Mucosa of descending colon (tissue), 3 donors: ENCODE measurements at regions not wholly inside any gene's neighbourhood (a gene's known extent, or its start where the extent isn't known, plus 50 kb on each side); places are given as distances from the start of the nearest gene placed in this dataset.

ENCODE experiments used
- ATAC-seq: fragments of 200-7000 bp; cut with Tn5 transposase; one replicate; pipeline ENCODE4 v1.9.1; 2020; ENCODE audit warnings: mild to moderate bottlenecking, moderate library complexity
- DNase-seq, 3 donors: peaks; one replicate each; pipeline ENCODE4 v3.0.0-alpha.2; 2020
- H3K36me3 ChIP-seq: fragments of 200-600 bp; one replicate; pipeline ENCODE4 v1.8.0; 2021; ENCODE audit warnings: low read depth, mild to moderate bottlenecking
- H3K4me1 ChIP-seq: fragments of 200-600 bp; one replicate; pipeline ENCODE4 v1.8.0; 2021; ENCODE audit warnings: low read depth, mild to moderate bottlenecking
- H3K4me3 ChIP-seq: fragments of 200-600 bp; one replicate; pipeline ENCODE4 v1.8.0; 2021; ENCODE audit warnings: mild to moderate bottlenecking
- H3K9me3 ChIP-seq: fragments of 200-600 bp; one replicate; pipeline ENCODE4 v1.8.0; 2021; ENCODE audit warnings: mild to moderate bottlenecking
- intact Hi-C, 2 donors: fragments of 100-400 bp; cut with DNase I in 1 of 2; cut with micrococcal nuclease in 1 of 2; formaldehyde crosslinking; loops; one replicate each; pipeline versions ENCODE4 v1.11.0 to v1.11.1; 2022; cut with DNase I, micrococcal nuclease
- TF ChIP-seq, protein P1 (sequence below): fragments of 200-600 bp; IDR thresholded peaks from one replicate; pipeline ENCODE4 v1.8.0; 2022; ENCODE audit warnings: antibody characterized with exemption, mild to moderate bottlenecking
- donor health status: DM: no; HTN: no; CAD: no; lungs with moderate emphysema.
- donor health status: DM: no; HTN: no; CAD: no.
- donor health status: DM: no; HTN: yes; CAD: no.

DNA sequence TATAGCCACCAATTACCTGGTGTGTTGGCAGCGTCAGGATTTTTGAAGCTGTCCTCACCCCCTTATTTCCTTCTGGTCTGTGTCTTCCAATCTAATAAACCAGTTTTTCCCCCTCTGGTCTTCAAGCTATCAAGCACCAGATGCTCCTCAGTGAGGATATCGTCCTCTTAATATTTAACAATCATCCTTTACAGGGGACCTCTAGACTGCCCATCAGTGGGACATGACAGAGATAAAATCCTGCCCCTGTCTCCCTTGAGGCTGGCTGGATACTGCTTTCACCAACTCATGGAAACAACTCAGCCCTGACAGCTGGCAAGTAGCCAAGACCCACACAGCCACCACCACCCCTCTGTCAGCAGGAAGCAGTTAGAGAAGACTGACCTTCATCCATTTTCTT is 421.0 kb upstream of the API5 start:
- H3K9me3 ChIP-seq: no peaks in the 10 kb centered on the region
- H3K36me3 ChIP-seq: no peaks in the 10 kb centered on the region
- intact Hi-C loops: no loop called here
- no peak overlapping the region for H3K4me3 ChIP-seq
- DNase-seq (no peak), ATAC-seq (no peak)
- no peaks in the 10 kb centered on the region for H3K4me1 ChIP-seq
- TF ChIP-seq, protein P1, sequence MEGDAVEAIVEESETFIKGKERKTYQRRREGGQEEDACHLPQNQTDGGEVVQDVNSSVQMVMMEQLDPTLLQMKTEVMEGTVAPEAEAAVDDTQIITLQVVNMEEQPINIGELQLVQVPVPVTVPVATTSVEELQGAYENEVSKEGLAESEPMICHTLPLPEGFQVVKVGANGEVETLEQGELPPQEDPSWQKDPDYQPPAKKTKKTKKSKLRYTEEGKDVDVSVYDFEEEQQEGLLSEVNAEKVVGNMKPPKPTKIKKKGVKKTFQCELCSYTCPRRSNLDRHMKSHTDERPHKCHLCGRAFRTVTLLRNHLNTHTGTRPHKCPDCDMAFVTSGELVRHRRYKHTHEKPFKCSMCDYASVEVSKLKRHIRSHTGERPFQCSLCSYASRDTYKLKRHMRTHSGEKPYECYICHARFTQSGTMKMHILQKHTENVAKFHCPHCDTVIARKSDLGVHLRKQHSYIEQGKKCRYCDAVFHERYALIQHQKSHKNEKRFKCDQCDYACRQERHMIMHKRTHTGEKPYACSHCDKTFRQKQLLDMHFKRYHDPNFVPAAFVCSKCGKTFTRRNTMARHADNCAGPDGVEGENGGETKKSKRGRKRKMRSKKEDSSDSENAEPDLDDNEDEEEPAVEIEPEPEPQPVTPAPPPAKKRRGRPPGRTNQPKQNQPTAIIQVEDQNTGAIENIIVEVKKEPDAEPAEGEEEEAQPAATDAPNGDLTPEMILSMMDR: no peak

DNA sequence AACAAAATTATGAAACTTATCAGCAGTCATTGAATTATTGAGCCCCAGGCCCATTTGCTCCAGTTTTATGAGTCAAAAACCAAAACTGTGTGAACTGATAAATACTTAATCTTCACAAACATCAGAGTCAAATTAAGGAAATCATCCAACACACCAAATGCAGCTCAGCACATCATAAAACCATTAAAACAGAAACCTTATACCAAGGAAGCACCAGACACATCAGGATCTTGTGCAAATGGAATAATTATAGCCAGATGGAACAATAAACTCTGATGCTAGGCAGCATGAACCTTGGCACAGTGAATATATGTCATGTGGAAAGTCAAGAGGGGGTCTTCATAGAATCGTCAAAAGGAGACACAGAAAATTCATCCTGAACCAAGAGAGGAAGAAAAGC is 410.7 kb upstream of the API5 start:
- no peaks in the 10 kb centered on the region for H3K9me3 ChIP-seq
- no peaks in the 10 kb centered on the region for H3K4me1 ChIP-seq
- TF ChIP-seq, protein P1: no peak
- ATAC-seq: no peak
- H3K36me3 ChIP-seq: no peaks in the 10 kb centered on the region
- no peak overlapping the region for H3K4me3 ChIP-seq
- intact Hi-C loops: no loop called here
- DNase-seq: no peak

DNA sequence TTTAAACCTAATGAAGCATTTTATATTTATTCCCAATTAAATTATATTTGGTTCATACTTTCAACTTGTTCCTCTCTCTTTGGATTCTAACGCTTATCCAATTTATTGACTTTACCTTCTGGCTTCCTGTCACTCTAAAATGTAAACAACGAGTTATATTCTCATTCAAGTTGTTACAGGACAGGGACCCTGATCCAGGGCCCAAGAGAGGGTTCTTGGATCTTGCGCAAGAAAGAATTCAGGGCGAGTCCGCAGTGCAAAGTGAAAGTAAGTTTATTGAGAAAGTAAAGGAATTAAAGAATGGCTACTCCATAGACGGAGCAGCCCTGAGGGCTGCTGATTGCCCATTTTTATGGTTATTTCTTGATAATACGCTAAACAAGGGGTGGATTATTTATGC is 405.6 kb upstream of the API5 start:
- intact Hi-C loops: no loop called here
- TF ChIP-seq, protein P1: no peak
- H3K4me1 ChIP-seq: no peaks in the 10 kb centered on the region
- no peak overlapping the region for H3K4me3 ChIP-seq
- H3K9me3 ChIP-seq: no peaks in the 10 kb centered on the region
- no peaks in the 10 kb centered on the region for H3K36me3 ChIP-seq
- DNase-seq: no peak
- ATAC-seq: no peak

DNA sequence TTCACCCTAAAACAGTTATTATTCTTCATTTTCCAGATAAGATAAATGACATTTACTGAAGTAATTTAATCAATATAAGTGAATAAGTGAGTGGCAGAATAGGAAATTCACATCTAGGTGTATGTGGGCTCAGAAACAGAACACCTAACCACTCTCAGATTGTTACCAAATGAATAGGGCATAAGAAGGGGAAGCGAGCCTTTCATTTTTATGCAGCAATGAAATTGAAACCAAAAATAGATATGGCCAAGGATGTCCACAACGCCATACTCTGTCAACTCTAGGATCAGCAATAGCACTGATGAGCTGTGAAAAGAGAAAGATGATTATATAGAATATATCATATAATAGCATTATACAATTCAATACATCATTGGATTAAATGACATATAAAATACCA is 398.1 kb upstream of the API5 start:
- ATAC-seq (no peak), DNase-seq (no peak)
- Histone ChIP-seq H3K36me3 (no peaks in the 10 kb centered on the region), H3K9me3 (no peaks in the 10 kb centered on the region), H3K4me1 (no peaks in the 10 kb centered on the region), H3K4me3 (no peak overlapping the region)
- intact Hi-C loops: no loop called here
- TF ChIP-seq, protein P1: no peak

DNA sequence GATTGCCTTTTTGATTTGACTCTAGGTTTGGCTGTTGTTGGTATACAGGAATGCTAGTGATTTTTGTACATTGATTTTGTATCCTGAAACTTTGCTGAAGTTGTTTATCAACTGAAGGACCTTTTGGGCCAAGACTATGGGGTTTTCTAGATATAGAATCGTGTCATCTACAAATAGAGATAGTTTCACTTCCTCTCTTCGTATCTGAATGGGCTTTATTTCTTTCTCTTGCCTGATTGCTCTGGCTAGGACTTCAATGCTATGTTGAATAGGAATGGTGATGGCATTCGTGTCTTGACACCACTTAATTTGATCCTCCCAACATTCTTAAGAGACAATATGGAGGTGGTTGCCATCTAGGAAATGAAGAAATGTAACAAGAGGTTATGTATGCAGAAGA is 388.1 kb upstream of the API5 start:
- Histone ChIP-seq H3K36me3 (no peaks in the 10 kb centered on the region), H3K4me1 (no peaks in the 10 kb centered on the region), H3K4me3 (no peak overlapping the region), H3K9me3 (no peaks in the 10 kb centered on the region)
- TF ChIP-seq, protein P1: no peak
- no peak for ATAC-seq
- DNase-seq: no peak
- intact Hi-C loops: no loop called here

DNA sequence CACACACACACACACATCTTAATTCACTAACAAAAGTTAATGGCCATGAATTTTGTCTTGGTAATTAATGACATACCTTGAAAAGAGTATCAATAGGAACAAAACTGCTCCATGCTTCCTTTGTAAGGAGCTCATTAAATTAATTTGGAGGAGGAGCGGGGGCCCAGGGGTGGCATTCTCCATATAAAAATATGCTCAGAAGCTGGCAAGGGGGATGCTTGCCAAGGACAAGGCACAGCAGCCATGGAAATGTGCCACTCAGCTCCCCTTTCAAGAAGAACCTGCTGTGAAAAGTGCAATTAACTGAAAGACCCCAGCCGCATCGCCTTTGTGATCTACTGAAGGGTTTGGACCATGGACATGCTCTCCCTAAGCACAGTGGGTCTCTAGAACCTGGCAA is 385.9 kb upstream of the API5 start:
- Histone ChIP-seq H3K4me3 (no peak overlapping the region), H3K9me3 (no peaks in the 10 kb centered on the region), H3K36me3 (no peaks in the 10 kb centered on the region), H3K4me1 (no peaks in the 10 kb centered on the region)
- ATAC-seq: no peak
- no peak for DNase-seq
- TF ChIP-seq, protein P1: no peak
- intact Hi-C loops: no loop called here
